ENCODE measurements at regions not wholly inside any gene's neighbourhood (a gene's known extent, or its start where the extent isn't known, plus 50 kb on each side); places are given as distances from the start of the nearest gene placed in this dataset.

- Histone ChIP-seq H3K27me3 (ENCODE audit: control insufficient read depth, insufficient read depth, low read length) (no peaks in the 10 kb centered on the region), H3K4me3 (ENCODE audit: low read length) (no peak overlapping the region), H3K9ac (ENCODE audit: low read length) (no peak overlapping the region), H3K27ac (ENCODE audit: low read depth, low read length) (no peak overlapping the region), H3K4me1 (ENCODE audit: control insufficient read depth, insufficient read depth, low read length) (no peaks in the 10 kb centered on the region), H3K36me3 (ENCODE audit: control insufficient read depth, insufficient read depth, low read length) (no peaks in the 10 kb centered on the region)
Measured at GRCh38 chr5:162990856-162991497, 446.4 kb upstream of the CCNG1 start.

- Histone ChIP-seq H3K4me3 (ENCODE audit: low read length) (no peak overlapping the region), H3K9ac (ENCODE audit: low read length) (no peak overlapping the region), H3K27me3 (ENCODE audit: control insufficient read depth, insufficient read depth, low read length) (no peaks in the 10 kb centered on the region), H3K27ac (ENCODE audit: low read depth, low read length) (no peak overlapping the region), H3K4me1 (ENCODE audit: control insufficient read depth, insufficient read depth, low read length) (no peaks in the 10 kb centered on the region), H3K36me3 (ENCODE audit: control insufficient read depth, insufficient read depth, low read length) (no peaks in the 10 kb centered on the region)
Measured at GRCh38 chr5:162995568-162995967, 441.8 kb upstream of the CCNG1 start.

- Histone ChIP-seq H3K9ac (ENCODE audit: low read length) (no peak overlapping the region), H3K4me1 (ENCODE audit: control insufficient read depth, insufficient read depth, low read length) (no peaks in the 10 kb centered on the region), H3K27me3 (ENCODE audit: control insufficient read depth, insufficient read depth, low read length) (no peaks in the 10 kb centered on the region), H3K27ac (ENCODE audit: low read depth, low read length) (no peak overlapping the region), H3K36me3 (ENCODE audit: control insufficient read depth, insufficient read depth, low read length) (no peaks in the 10 kb centered on the region), H3K4me3 (ENCODE audit: low read length) (no peak overlapping the region)
Measured at GRCh38 chr5:162996053-162996452, 441.3 kb upstream of the CCNG1 start.

GRCh38 chr5:163005949-163006348 is 431.4 kb upstream of the CCNG1 start:
- Histone ChIP-seq H3K27ac (ENCODE audit: low read depth, low read length) (no peak overlapping the region), H3K9ac (ENCODE audit: low read length) (no peak overlapping the region)

GRCh38 chr5:163022582-163023128 is 414.7 kb upstream of the CCNG1 start:
- Histone ChIP-seq H3K9ac (ENCODE audit: low read length) (no peak overlapping the region), H3K27me3 (ENCODE audit: control insufficient read depth, insufficient read depth, low read length) (no peaks in the 10 kb centered on the region), H3K27ac (ENCODE audit: low read depth, low read length) (no peak overlapping the region), H3K4me1 (ENCODE audit: control insufficient read depth, insufficient read depth, low read length) (no peaks in the 10 kb centered on the region), H3K4me3 (ENCODE audit: low read length) (no peak overlapping the region), H3K36me3 (ENCODE audit: control insufficient read depth, insufficient read depth, low read length) (no peaks in the 10 kb centered on the region)

More at GRCh38 chr5:163005949-163006348, 431.4 kb upstream of the CCNG1 start:
- H3K36me3 ChIP-seq (ENCODE audit: control insufficient read depth, insufficient read depth, low read length) = no peaks in the 10 kb centered on the region
- H3K4me1 ChIP-seq (ENCODE audit: control insufficient read depth, insufficient read depth, low read length) = no peaks in the 10 kb centered on the region
- H3K4me3 ChIP-seq (ENCODE audit: low read length) = no peak overlapping the region
- H3K27me3 ChIP-seq (ENCODE audit: control insufficient read depth, insufficient read depth, low read length) = no peaks in the 10 kb centered on the region

GRCh38 chr5:163023846-163024245 is 413.5 kb upstream of the CCNG1 start:
- Histone ChIP-seq H3K4me3 (ENCODE audit: low read length) (no peak overlapping the region), H3K9ac (ENCODE audit: low read length) (no peak overlapping the region), H3K4me1 (ENCODE audit: control insufficient read depth, insufficient read depth, low read length) (no peaks in the 10 kb centered on the region), H3K27ac (ENCODE audit: low read depth, low read length) (no peak overlapping the region), H3K27me3 (ENCODE audit: control insufficient read depth, insufficient read depth, low read length) (no peaks in the 10 kb centered on the region), H3K36me3 (ENCODE audit: control insufficient read depth, insufficient read depth, low read length) (no peaks in the 10 kb centered on the region)

- no peak overlapping the region for H3K27ac ChIP-seq (ENCODE audit: low read depth, low read length)
- no peak overlapping the region for H3K9ac ChIP-seq (ENCODE audit: low read length)
- no peaks in the 10 kb centered on the region for H3K4me1 ChIP-seq (ENCODE audit: control insufficient read depth, insufficient read depth, low read length)
- H3K27me3 ChIP-seq (ENCODE audit: control insufficient read depth, insufficient read depth, low read length) = no peaks in the 10 kb centered on the region
- no peak overlapping the region for H3K4me3 ChIP-seq (ENCODE audit: low read length)
- H3K36me3 ChIP-seq (ENCODE audit: control insufficient read depth, insufficient read depth, low read length) = no peaks in the 10 kb centered on the region
Measured at GRCh38 chr5:163024936-163025335, 412.5 kb upstream of the CCNG1 start.

- Histone ChIP-seq H3K9ac (ENCODE audit: low read length) (no peak overlapping the region), H3K27me3 (ENCODE audit: control insufficient read depth, insufficient read depth, low read length) (no peaks in the 10 kb centered on the region), H3K36me3 (ENCODE audit: control insufficient read depth, insufficient read depth, low read length) (no peaks in the 10 kb centered on the region), H3K4me1 (ENCODE audit: control insufficient read depth, insufficient read depth, low read length) (no peaks in the 10 kb centered on the region), H3K4me3 (ENCODE audit: low read length) (no peak overlapping the region), H3K27ac (ENCODE audit: low read depth, low read length) (no peak overlapping the region)
Measured at GRCh38 chr5:163033656-163034055, 403.7 kb upstream of the CCNG1 start.

GRCh38 chr5:163041254-163041653 is 396.1 kb upstream of the CCNG1 start:
- Histone ChIP-seq H3K27me3 (ENCODE audit: control insufficient read depth, insufficient read depth, low read length) (no peaks in the 10 kb centered on the region), H3K27ac (ENCODE audit: low read depth, low read length) (no peak overlapping the region)

GRCh38 chr5:163079618-163080017 is 357.8 kb upstream of the CCNG1 start:
- Histone ChIP-seq H3K4me3 (ENCODE audit: low read length) (no peak overlapping the region), H3K36me3 (ENCODE audit: control insufficient read depth, insufficient read depth, low read length) (no peaks in the 10 kb centered on the region), H3K9ac (ENCODE audit: low read length) (no peak overlapping the region), H3K27me3 (ENCODE audit: control insufficient read depth, insufficient read depth, low read length) (no peaks in the 10 kb centered on the region), H3K4me1 (ENCODE audit: control insufficient read depth, insufficient read depth, low read length) (no peaks in the 10 kb centered on the region), H3K27ac (ENCODE audit: low read depth, low read length) (no peak overlapping the region)

More at GRCh38 chr5:163041254-163041653, 396.1 kb upstream of the CCNG1 start:
- no peak overlapping the region for H3K9ac ChIP-seq (ENCODE audit: low read length)
- no peaks in the 10 kb centered on the region for H3K36me3 ChIP-seq (ENCODE audit: control insufficient read depth, insufficient read depth, low read length)
- H3K4me1 ChIP-seq (ENCODE audit: control insufficient read depth, insufficient read depth, low read length) = no peaks in the 10 kb centered on the region
- no peak overlapping the region for H3K4me3 ChIP-seq (ENCODE audit: low read length)

- Histone ChIP-seq H3K27ac (ENCODE audit: low read depth, low read length) (no peak overlapping the region), H3K4me1 (ENCODE audit: control insufficient read depth, insufficient read depth, low read length) (no peaks in the 10 kb centered on the region), H3K4me3 (ENCODE audit: low read length) (no peak overlapping the region), H3K27me3 (ENCODE audit: control insufficient read depth, insufficient read depth, low read length) (no peaks in the 10 kb centered on the region), H3K9ac (ENCODE audit: low read length) (no peak overlapping the region), H3K36me3 (ENCODE audit: control insufficient read depth, insufficient read depth, low read length) (no peaks in the 10 kb centered on the region)
Measured at GRCh38 chr5:163089230-163089629, 348.2 kb upstream of the CCNG1 start.

- H3K4me3 ChIP-seq (ENCODE audit: low read length) = no peak overlapping the region
- H3K4me1 ChIP-seq (ENCODE audit: control insufficient read depth, insufficient read depth, low read length) = no peaks in the 10 kb centered on the region
- H3K9ac ChIP-seq (ENCODE audit: low read length) = no peak overlapping the region
- H3K27ac ChIP-seq (ENCODE audit: low read depth, low read length) = no peak overlapping the region
- H3K27me3 ChIP-seq (ENCODE audit: control insufficient read depth, insufficient read depth, low read length) = no peaks in the 10 kb centered on the region
- no peaks in the 10 kb centered on the region for H3K36me3 ChIP-seq (ENCODE audit: control insufficient read depth, insufficient read depth, low read length)
Measured at GRCh38 chr5:163089926-163090325, 347.5 kb upstream of the CCNG1 start.

GRCh38 chr5:163094492-163095180 is 342.8 kb upstream of the CCNG1 start:
- H3K27me3 ChIP-seq (ENCODE audit: control insufficient read depth, insufficient read depth, low read length) = no peaks in the 10 kb centered on the region
- no peaks in the 10 kb centered on the region for H3K36me3 ChIP-seq (ENCODE audit: control insufficient read depth, insufficient read depth, low read length)
- H3K9ac ChIP-seq (ENCODE audit: low read length) = no peak overlapping the region
- H3K4me3 ChIP-seq (ENCODE audit: low read length) = no peak overlapping the region
- no peak overlapping the region for H3K27ac ChIP-seq (ENCODE audit: low read depth, low read length)
- no peaks in the 10 kb centered on the region for H3K4me1 ChIP-seq (ENCODE audit: control insufficient read depth, insufficient read depth, low read length)
